ENCODE measurements at regions not wholly inside any gene's neighbourhood (a gene's known extent, or its start where the extent isn't known, plus 50 kb on each side); places are given as distances from the start of the nearest gene placed in this dataset.
"Not testable (repeated sequence)": the region's sequence is repeated elsewhere in the genome, so short reads cannot be mapped to it uniquely, and the experiment has no call there.

- Histone ChIP-seq H3K9me3 (ENCODE audit: control insufficient read depth, insufficient read depth, low read length) (peaks cover 5% of the 10 kb centered on the region; the same call in 1 of the 2 replicates), H3K9ac (ENCODE audit: low read depth, low read length) (peak overlapping the region; percentile 98), H3K36me3 (ENCODE audit: insufficient read depth, low read length) (no peaks in the 10 kb centered on the region), H3K4me1 (ENCODE audit: insufficient read depth, low read length) (peaks cover 4% of the 10 kb centered on the region; the same call in 1 of the 2 replicates)
These were observed 88.0 kb upstream of the RPRML start for GRCh38 chr17:47066841-47067682.

- H3K9ac ChIP-seq (ENCODE audit: low read depth, low read length) = no peak overlapping the region
- peaks cover 4% of the 10 kb centered on the region; the same call in 1 of the 2 replicates for H3K4me1 ChIP-seq (ENCODE audit: insufficient read depth, low read length)
- H3K36me3 ChIP-seq (ENCODE audit: insufficient read depth, low read length) = no peaks in the 10 kb centered on the region
- H3K9me3 ChIP-seq (ENCODE audit: control insufficient read depth, insufficient read depth, low read length) = peaks cover 5% of the 10 kb centered on the region; the same call in 1 of the 2 replicates
These were observed 87.0 kb upstream of the RPRML start for GRCh38 chr17:47066095-47066494.

- no peak overlapping the region for H3K9ac ChIP-seq (ENCODE audit: low read depth, low read length)
These were observed 85.6 kb upstream of the RPRML start for GRCh38 chr17:47064684-47065083.

GRCh38 chr17:47063475-47063874 is 84.4 kb upstream of the RPRML start:
- Histone ChIP-seq H3K9ac (ENCODE audit: low read depth, low read length) (no peak overlapping the region), H3K36me3 (ENCODE audit: insufficient read depth, low read length) (no peaks in the 10 kb centered on the region), H3K9me3 (ENCODE audit: control insufficient read depth, insufficient read depth, low read length) (peaks cover 5% of the 10 kb centered on the region; the same call in 1 of the 2 replicates), H3K4me1 (ENCODE audit: insufficient read depth, low read length) (peaks cover 4% of the 10 kb centered on the region; the same call in 1 of the 2 replicates)

More at GRCh38 chr17:47064684-47065083, 85.6 kb upstream of the RPRML start:
- peaks cover 5% of the 10 kb centered on the region; the same call in 1 of the 2 replicates for H3K9me3 ChIP-seq (ENCODE audit: control insufficient read depth, insufficient read depth, low read length)
- H3K36me3 ChIP-seq (ENCODE audit: insufficient read depth, low read length) = no peaks in the 10 kb centered on the region
- peaks cover 4% of the 10 kb centered on the region; the same call in 1 of the 2 replicates for H3K4me1 ChIP-seq (ENCODE audit: insufficient read depth, low read length)

- H3K9me3 ChIP-seq (ENCODE audit: control insufficient read depth, insufficient read depth, low read length); H3K4me1 ChIP-seq (ENCODE audit: insufficient read depth, low read length); H3K36me3 ChIP-seq (ENCODE audit: insufficient read depth, low read length); H3K9ac ChIP-seq (ENCODE audit: low read depth, low read length): not testable (repeated sequence)
These were observed 83.8 kb upstream of the RPRML start for GRCh38 chr17:47062851-47063250.

GRCh38 chr17:47060005-47060404 is 81.0 kb upstream of the RPRML start:
- not testable (repeated sequence) for H3K4me1 ChIP-seq (ENCODE audit: insufficient read depth, low read length); H3K9ac ChIP-seq (ENCODE audit: low read depth, low read length); H3K36me3 ChIP-seq (ENCODE audit: insufficient read depth, low read length); H3K9me3 ChIP-seq (ENCODE audit: control insufficient read depth, insufficient read depth, low read length)

GRCh38 chr17:47057830-47058229 is 78.8 kb upstream of the RPRML start:
- Histone ChIP-seq H3K36me3 (ENCODE audit: insufficient read depth, low read length) (no peaks in the 10 kb centered on the region; the same call in 1 of the 2 replicates), H3K9ac (ENCODE audit: low read depth, low read length) (no peak overlapping the region), H3K4me1 (ENCODE audit: insufficient read depth, low read length) (no peaks in the 10 kb centered on the region), H3K9me3 (ENCODE audit: control insufficient read depth, insufficient read depth, low read length) (no peaks in the 10 kb centered on the region)

GRCh38 chr17:47057279-47057678 is 78.2 kb upstream of the RPRML start:
- not testable (repeated sequence) for H3K9ac ChIP-seq (ENCODE audit: low read depth, low read length); H3K36me3 ChIP-seq (ENCODE audit: insufficient read depth, low read length); H3K4me1 ChIP-seq (ENCODE audit: insufficient read depth, low read length); H3K9me3 ChIP-seq (ENCODE audit: control insufficient read depth, insufficient read depth, low read length)

- H3K4me1 ChIP-seq (ENCODE audit: insufficient read depth, low read length); H3K9ac ChIP-seq (ENCODE audit: low read depth, low read length); H3K9me3 ChIP-seq (ENCODE audit: control insufficient read depth, insufficient read depth, low read length); H3K36me3 ChIP-seq (ENCODE audit: insufficient read depth, low read length): not testable (repeated sequence)
These were observed 77.6 kb upstream of the RPRML start for GRCh38 chr17:47056687-47057086.
